Stomach smooth muscle (tissue), 2 donors: ENCODE measurements at regions not wholly inside any gene's neighbourhood (a gene's known extent, or its start where the extent isn't known, plus 50 kb on each side); places are given as distances from the start of the nearest gene placed in this dataset.

Experiments
- H3K27ac ChIP-seq: one replicate; pipeline ENCODE4 v1.7.0; 2013; ENCODE audit warnings: mild to moderate bottlenecking, low read length, inconsistent platforms
- H3K27me3 ChIP-seq, 2 donors: one replicate each; pipeline ENCODE4 v1.7.0; 2013; ENCODE audit warnings: low read length in 2 of 2; ENCODE audit not compliant: insufficient read depth in 2 of 2, control insufficient read depth in 1 of 2
- H3K36me3 ChIP-seq, 2 donors: one replicate each; pipeline ENCODE4 v1.7.0; 2013; ENCODE audit warnings: low read length in 2 of 2; ENCODE audit not compliant: control insufficient read depth in 2 of 2, insufficient read depth in 2 of 2
- H3K4me1 ChIP-seq: one replicate; pipeline ENCODE4 v1.7.0; 2013; ENCODE audit warnings: low read length; ENCODE audit not compliant: control insufficient read depth, insufficient read depth
- H3K4me3 ChIP-seq, 2 donors: one replicate each; pipeline ENCODE4 v1.7.0; 2013; ENCODE audit warnings: low read length in 2 of 2
- H3K9ac ChIP-seq, 2 donors: one replicate each; pipeline ENCODE4 v1.7.0; 2013; ENCODE audit warnings: low read length in 2 of 2, mild to moderate bottlenecking in 1 of 2
- H3K9me3 ChIP-seq, 2 donors: one replicate each; pipeline ENCODE4 v1.7.0; 2013; ENCODE audit warnings: low read length in 2 of 2; ENCODE audit not compliant: control insufficient read depth in 2 of 2
- donor health status: healthy.
- donor health status: Pancreatic carcinoma.

DNA sequence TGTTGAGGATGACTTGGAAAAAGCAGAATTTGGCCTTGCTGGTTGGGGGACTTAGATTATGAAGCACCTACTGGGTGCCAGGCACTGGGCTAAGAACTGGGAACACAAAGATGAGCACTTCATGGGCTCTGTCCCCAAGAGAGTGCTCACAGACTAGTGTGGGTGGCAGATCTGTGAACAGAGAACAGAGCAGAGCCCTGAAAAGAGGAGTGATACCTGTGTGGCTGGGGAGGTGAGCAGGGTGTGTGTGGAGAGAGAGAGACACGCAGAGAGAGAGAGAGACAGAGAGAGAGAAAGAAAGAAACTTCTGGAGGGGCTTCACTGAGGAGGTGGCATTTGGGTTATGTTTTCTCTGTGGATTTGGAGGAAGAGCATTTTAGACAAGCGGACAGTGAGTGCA is 61.1 kb upstream of the PPP2R5A start:
- H3K4me1 ChIP-seq = no peaks in the 10 kb centered on the region
- H3K9me3 ChIP-seq = no peaks in the 10 kb centered on the region
- no peak overlapping the region for H3K9ac ChIP-seq
- no peak overlapping the region for H3K27ac ChIP-seq
- no peak overlapping the region for H3K4me3 ChIP-seq
- H3K27me3 ChIP-seq = no peaks in the 10 kb centered on the region
- no peaks in the 10 kb centered on the region for H3K36me3 ChIP-seq

DNA sequence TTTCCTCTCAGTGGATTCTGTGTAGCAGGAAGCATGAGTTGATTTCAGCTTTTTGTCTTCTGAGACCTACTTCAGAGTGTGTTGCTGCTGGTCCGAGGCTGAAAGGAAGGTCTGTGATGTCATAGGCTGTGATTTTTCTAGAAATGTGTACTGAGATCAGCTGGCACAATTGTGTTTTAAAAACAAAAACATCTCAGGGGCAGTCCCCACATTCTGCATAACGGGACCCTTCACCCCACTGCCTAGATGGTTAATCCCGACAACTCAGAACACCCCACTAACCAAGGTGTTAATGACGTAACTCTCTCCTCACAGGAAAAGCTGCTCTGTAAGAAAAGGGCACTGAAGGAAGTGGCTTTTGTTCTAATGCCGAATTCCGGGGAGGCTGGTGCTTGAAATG is 59.8 kb upstream of the PPP2R5A start:
- H3K27me3 ChIP-seq = no peaks in the 10 kb centered on the region
- no peak overlapping the region for H3K27ac ChIP-seq
- no peaks in the 10 kb centered on the region for H3K9me3 ChIP-seq
- no peaks in the 10 kb centered on the region for H3K36me3 ChIP-seq
- H3K4me1 ChIP-seq = no peaks in the 10 kb centered on the region
- no peak overlapping the region for H3K9ac ChIP-seq
- H3K4me3 ChIP-seq = no peak overlapping the region

DNA sequence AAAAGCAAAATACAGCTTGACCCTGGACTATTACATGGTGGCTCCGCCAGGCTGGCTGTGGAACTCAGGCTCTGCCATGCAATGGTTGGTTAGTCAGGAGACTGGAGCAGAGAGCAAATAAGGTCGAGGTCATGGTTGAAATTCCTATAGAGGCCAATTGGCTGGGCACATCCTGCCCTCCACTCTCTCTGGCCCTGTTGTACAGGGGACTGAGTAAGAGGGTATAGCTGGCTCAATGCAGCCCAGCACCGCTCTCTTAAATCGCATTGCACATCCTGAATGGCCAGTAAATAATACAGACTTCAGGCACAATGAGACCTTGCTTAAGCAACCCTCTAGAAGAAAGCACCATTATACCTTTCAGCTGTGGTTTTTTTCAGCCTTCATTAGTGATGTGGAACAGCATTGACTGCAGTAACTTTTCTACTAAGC is 59.3 kb upstream of the PPP2R5A start:
- Histone ChIP-seq H3K27ac (no peak overlapping the region), H3K4me3 (no peak overlapping the region), H3K27me3 (no peaks in the 10 kb centered on the region), H3K9ac (no peak overlapping the region), H3K36me3 (no peaks in the 10 kb centered on the region), H3K9me3 (no peaks in the 10 kb centered on the region), H3K4me1 (no peaks in the 10 kb centered on the region)

DNA sequence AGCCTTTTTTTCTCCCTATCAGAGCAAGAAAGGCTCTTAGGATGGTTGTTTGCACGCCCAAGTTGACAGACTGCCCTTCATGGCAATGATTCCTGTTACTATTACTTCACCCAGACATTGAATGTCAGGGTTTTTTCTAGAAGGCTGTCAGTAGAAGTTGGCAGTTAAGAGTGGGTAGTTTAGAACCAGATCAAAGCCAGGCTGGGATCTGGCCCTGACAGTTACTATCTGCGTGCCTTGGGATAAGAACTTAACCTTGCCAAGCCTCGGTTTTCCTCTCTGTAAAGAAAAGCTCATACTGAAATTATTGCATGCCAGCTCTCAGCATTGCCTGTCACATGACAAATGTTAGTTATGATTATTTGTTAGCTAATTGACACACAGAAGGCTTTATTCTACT is 58.7 kb upstream of the PPP2R5A start:
- Histone ChIP-seq H3K4me1 (no peaks in the 10 kb centered on the region), H3K36me3 (no peaks in the 10 kb centered on the region), H3K9ac (no peak overlapping the region), H3K9me3 (no peaks in the 10 kb centered on the region), H3K4me3 (no peak overlapping the region), H3K27me3 (no peaks in the 10 kb centered on the region), H3K27ac (no peak overlapping the region)

DNA sequence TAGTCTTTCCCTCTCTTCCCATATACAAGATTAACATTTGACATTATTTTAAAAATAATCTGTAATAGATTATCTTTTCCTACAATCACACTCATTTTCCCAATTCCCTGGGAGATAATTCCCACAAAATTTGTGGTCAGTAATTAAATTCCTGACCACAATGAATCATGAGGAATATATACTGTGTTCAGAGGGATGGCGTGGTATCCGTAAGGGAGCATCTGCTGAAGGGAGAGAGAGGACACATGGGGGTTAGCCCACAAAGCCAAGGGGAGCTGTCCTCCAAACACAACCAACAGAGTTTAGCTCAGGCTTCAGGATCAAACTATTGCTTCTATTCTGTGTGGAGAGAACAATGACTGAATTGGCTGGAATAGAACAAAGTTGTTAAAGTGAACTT is 57.1 kb upstream of the PPP2R5A start:
- Histone ChIP-seq H3K27ac (no peak overlapping the region), H3K9me3 (no peaks in the 10 kb centered on the region), H3K4me1 (no peaks in the 10 kb centered on the region), H3K36me3 (no peaks in the 10 kb centered on the region), H3K9ac (no peak overlapping the region), H3K27me3 (no peaks in the 10 kb centered on the region), H3K4me3 (no peak overlapping the region)

DNA sequence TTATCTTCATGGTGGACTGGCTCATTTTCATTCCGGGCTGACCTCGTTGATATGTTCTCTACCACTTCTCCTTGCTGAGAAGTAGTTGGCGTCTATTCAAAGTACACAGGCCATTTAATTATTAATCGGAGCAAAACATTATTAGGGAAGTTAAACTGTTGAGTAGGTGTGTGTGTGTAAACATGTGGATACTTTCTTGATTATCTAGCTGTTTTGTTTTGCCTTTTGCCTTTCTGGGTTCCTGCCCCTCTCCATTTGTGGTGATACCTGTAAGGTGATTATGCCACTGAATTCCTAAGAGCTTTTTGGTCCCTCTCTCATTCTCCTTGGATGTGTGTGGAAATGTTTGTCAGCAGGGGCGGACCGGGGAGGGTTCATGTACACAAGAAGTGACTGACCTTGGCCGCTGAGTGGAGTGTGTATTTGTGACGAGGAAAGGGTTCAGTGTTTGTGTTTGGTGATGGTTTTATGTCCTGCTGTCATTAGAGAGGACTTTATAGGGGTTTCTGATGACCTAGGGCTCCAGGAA is 56.6 kb upstream of the PPP2R5A start:
- Histone ChIP-seq H3K9me3 (no peaks in the 10 kb centered on the region), H3K36me3 (no peaks in the 10 kb centered on the region), H3K4me3 (no peak overlapping the region), H3K27me3 (no peaks in the 10 kb centered on the region), H3K4me1 (no peaks in the 10 kb centered on the region), H3K27ac (no peak overlapping the region), H3K9ac (no peak overlapping the region)

DNA sequence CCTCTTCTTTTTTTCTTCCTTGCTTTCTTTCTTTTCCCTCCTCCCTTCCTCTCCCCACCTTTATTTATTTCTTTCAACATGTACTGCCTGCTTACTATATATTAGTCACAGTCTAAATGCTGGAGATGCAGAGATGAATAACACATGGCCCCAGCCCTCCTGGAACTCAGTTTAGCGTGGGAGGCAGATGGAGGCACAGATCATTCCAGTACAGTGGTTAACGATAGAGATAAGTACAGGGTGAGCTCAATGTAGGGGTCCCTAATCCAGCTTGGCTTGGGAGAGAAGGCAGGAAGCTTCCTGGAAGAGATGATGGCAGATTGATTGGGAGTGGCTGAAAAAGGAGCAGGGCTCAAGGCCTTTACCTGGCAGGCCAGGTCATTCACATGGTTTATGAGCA is 55.6 kb upstream of the PPP2R5A start:
- H3K4me1 ChIP-seq = peaks cover 6% of the 10 kb centered on the region
- H3K27ac ChIP-seq = no peak overlapping the region

DNA sequence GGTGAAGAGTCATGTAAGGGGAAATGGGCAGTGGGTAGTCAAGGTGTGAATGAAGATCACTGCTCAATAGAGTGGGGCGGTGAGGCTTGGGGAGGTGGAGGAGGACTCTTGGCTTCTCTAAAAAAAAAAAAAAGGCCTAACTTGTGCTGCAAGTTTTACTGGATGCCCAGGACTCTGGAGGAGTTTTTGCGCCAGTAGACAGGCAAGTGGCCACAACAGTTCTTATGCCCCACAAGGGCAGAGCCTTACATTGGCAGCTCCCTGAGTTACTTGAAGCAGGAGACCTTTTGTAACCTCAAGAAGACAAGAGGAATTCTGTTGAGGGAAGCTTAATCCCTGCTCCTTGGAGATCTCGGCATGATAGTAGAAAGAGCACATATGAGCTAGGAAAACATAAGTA is 54.9 kb upstream of the PPP2R5A start:
- no peaks in the 10 kb centered on the region for H3K27me3 ChIP-seq
- peaks cover 11% of the 10 kb centered on the region for H3K4me1 ChIP-seq
- H3K36me3 ChIP-seq = no peaks in the 10 kb centered on the region
- H3K9ac ChIP-seq = no peak overlapping the region
- H3K4me3 ChIP-seq = no peak overlapping the region
- H3K27ac ChIP-seq = no peak overlapping the region
- H3K9me3 ChIP-seq = no peaks in the 10 kb centered on the region

More for the DNA sequence above, 55.6 kb upstream of the PPP2R5A start:
- no peaks in the 10 kb centered on the region for H3K27me3 ChIP-seq
- H3K36me3 ChIP-seq = no peaks in the 10 kb centered on the region
- H3K4me3 ChIP-seq = no peak overlapping the region
- no peak overlapping the region for H3K9ac ChIP-seq
- H3K9me3 ChIP-seq = no peaks in the 10 kb centered on the region

DNA sequence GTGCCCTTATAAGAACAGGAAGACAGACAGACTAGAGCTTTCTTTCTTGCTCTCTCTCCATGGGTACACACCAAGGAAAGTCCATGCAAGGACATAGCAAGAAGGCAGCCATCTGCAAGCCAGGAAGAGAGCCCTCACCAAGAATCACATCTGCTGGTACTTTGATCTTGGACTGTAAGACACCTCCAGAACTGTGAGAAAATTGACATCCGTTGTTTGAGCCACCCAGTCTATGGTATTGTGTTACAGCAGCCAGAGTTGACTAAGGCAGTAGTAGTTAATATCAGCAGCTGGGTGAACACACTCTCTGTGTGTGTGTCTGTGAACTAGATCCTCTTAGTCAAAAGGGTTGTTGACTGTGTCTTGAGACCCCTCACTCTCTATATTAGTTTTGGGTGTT is 53.8 kb upstream of the PPP2R5A start:
- Histone ChIP-seq H3K9me3 (no peaks in the 10 kb centered on the region), H3K27ac (no peak overlapping the region), H3K27me3 (no peaks in the 10 kb centered on the region), H3K4me1 (peaks cover 11% of the 10 kb centered on the region), H3K9ac (no peak overlapping the region), H3K4me3 (no peak overlapping the region), H3K36me3 (no peaks in the 10 kb centered on the region)

DNA sequence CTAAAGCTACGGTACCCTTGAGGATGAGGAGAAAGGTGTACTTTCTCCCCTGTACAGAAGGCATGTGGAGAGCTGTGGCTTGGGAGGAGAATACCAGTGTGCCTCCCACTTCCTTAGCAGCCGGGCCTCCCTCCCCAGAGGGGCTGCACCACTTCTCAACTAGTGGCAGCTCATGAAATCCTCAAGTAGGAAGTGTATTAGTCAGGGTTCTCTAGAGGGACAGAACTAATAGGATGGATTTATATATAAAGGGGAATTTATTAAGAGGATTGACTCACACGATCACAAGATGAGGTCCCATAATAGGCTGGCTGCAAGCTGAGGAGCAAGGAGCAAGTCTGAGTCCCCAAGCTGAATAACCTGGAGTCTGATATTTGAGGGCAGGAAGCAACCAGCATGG is 53.1 kb upstream of the PPP2R5A start:
- Histone ChIP-seq H3K27me3 (no peaks in the 10 kb centered on the region), H3K4me3 (no peak overlapping the region), H3K36me3 (no peaks in the 10 kb centered on the region), H3K27ac (no peak overlapping the region), H3K4me1 (peaks cover 11% of the 10 kb centered on the region), H3K9me3 (no peaks in the 10 kb centered on the region), H3K9ac (no peak overlapping the region)

DNA sequence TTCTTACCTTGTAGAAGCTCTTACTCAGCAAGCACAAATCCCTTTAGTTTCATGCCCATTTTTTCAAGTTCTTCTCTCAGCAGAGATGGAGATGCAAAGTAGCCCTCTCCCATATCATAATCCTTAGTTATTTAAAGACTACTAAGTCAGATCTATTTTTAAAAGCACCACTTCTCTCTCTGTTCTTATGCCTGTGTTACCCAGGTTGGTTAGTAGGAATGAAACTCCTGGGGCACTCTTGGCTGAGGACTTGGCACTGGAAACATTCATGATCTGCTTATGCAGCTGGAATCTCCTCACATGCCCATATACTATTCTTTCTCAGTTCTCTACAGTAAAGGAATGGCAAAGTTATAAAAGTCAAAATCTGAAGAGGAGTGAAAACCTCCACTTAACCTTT is 51.9 kb upstream of the PPP2R5A start:
- Histone ChIP-seq H3K36me3 (no peaks in the 10 kb centered on the region), H3K4me1 (peaks cover 14% of the 10 kb centered on the region), H3K27ac (no peak overlapping the region), H3K9ac (no peak overlapping the region), H3K27me3 (no peaks in the 10 kb centered on the region), H3K9me3 (no peaks in the 10 kb centered on the region), H3K4me3 (no peak overlapping the region)
